Left ventricle myocardium inferior (tissue), 1 donor: ENCODE measurements at regions not wholly inside any gene's neighbourhood (a gene's known extent, or its start where the extent isn't known, plus 50 kb on each side); places are given as distances from the start of the nearest gene placed in this dataset.
"Not testable (repeated sequence)": the region's sequence is repeated elsewhere in the genome, so short reads cannot be mapped to it uniquely, and the experiment has no call there.

Source experiments
- DNase-seq: peaks from one replicate; pipeline ENCODE4 v3.0.0-alpha.2; 2020
- H3K27ac ChIP-seq: fragments of 200-600 bp; replicated peaks from 2 replicates; pipeline ENCODE4 v1.8.0; 2021
- H3K27me3 ChIP-seq: fragments of 200-600 bp; 2 replicates; pipeline ENCODE4 v1.8.0; 2021; ENCODE audit warnings: low read depth
- H3K36me3 ChIP-seq: fragments of 200-600 bp; 2 replicates; pipeline ENCODE4 v1.8.0; 2021
- H3K4me1 ChIP-seq: fragments of 200-600 bp; 2 replicates; pipeline ENCODE4 v1.8.0; 2021
- H3K4me3 ChIP-seq: fragments of 200-600 bp; 2 replicates; pipeline ENCODE4 v1.8.0; 2021; ENCODE audit warnings: mild to moderate bottlenecking, moderate library complexity
- H3K9me3 ChIP-seq: fragments of 200-600 bp; replicated peaks from 2 replicates; pipeline ENCODE4 v1.8.0; 2021
- CTCF ChIP-seq: fragments of 200-600 bp; IDR thresholded peaks from 2 replicates; pipeline ENCODE4 v1.8.0; 2021; ENCODE audit warnings: antibody characterized with exemption, mild to moderate bottlenecking, borderline replicate concordance
- intact Hi-C: fragments of 100-400 bp; cut with micrococcal nuclease; formaldehyde crosslinking; loops from one replicate; pipeline ENCODE4 v1.11.0; 2022
- donor health status: DM: no; HTN: yes; CAD: no; lungs with severe emphysema.

GRCh38 chr7:94182721-94183120 is 178.6 kb upstream of the BET1 start:
- intact Hi-C loops, result no loop called here
- no peak for TF ChIP-seq CTCF
- peak overlapping the region; percentile 80 for H3K27ac ChIP-seq

GRCh38 chr7:94183289-94183749 is 179.2 kb upstream of the BET1 start:
- DNase-seq, result no peak
- Histone ChIP-seq H3K36me3 (no peaks in the 10 kb centered on the region), H3K27me3 (no peaks in the 10 kb centered on the region), H3K4me1 (peaks cover 16% of the 10 kb centered on the region), H3K4me3 (no peak overlapping the region), H3K9me3 (no peaks in the 10 kb centered on the region), H3K27ac (peak overlapping the region; percentile 80)
- intact Hi-C loops, result no loop called here
- TF ChIP-seq CTCF, result peak; percentile 13

More at GRCh38 chr7:94182721-94183120, 178.6 kb upstream of the BET1 start:
- Histone ChIP-seq H3K4me3 (no peak overlapping the region), H3K9me3 (no peaks in the 10 kb centered on the region), H3K27me3 (no peaks in the 10 kb centered on the region), H3K4me1 (peaks cover 16% of the 10 kb centered on the region), H3K36me3 (no peaks in the 10 kb centered on the region)
- DNase-seq, result no peak

GRCh38 chr7:94183891-94184290 is 179.7 kb upstream of the BET1 start:
- intact Hi-C loops, result no loop called here
- H3K4me1 ChIP-seq, result peaks cover 16% of the 10 kb centered on the region
- no peaks in the 10 kb centered on the region for H3K36me3 ChIP-seq
- H3K27me3 ChIP-seq, result no peaks in the 10 kb centered on the region
- no peak for DNase-seq
- TF ChIP-seq CTCF, result no peak
- no peak overlapping the region for H3K4me3 ChIP-seq
- H3K27ac ChIP-seq, result peak overlapping the region; percentile 80
- H3K9me3 ChIP-seq, result no peaks in the 10 kb centered on the region

GRCh38 chr7:94188350-94188749 is 184.2 kb upstream of the BET1 start:
- H3K27me3 ChIP-seq, result no peaks in the 10 kb centered on the region
- peaks cover 14% of the 10 kb centered on the region for H3K4me1 ChIP-seq
- no peak overlapping the region for H3K4me3 ChIP-seq
- no peak for DNase-seq
- no peak for TF ChIP-seq CTCF
- no peak overlapping the region for H3K27ac ChIP-seq
- H3K9me3 ChIP-seq, result peaks cover 7% of the 10 kb centered on the region
- intact Hi-C loops, result no loop called here
- H3K36me3 ChIP-seq, result no peaks in the 10 kb centered on the region

- H3K36me3 ChIP-seq, result no peaks in the 10 kb centered on the region
- no peak for DNase-seq
- no peak overlapping the region for H3K27ac ChIP-seq
- H3K27me3 ChIP-seq, result no peaks in the 10 kb centered on the region
- TF ChIP-seq CTCF, result no peak
- intact Hi-C loops, result no loop called here
- peaks cover 12% of the 10 kb centered on the region for H3K9me3 ChIP-seq
- peaks cover 6% of the 10 kb centered on the region for H3K4me1 ChIP-seq
- H3K4me3 ChIP-seq, result no peak overlapping the region
Measured at GRCh38 chr7:94190599-94191061, 186.5 kb upstream of the BET1 start.

GRCh38 chr7:94194426-94194825 is 190.3 kb upstream of the BET1 start:
- intact Hi-C loops, H3K4me3 ChIP-seq, H3K36me3 ChIP-seq, H3K4me1 ChIP-seq, DNase-seq, H3K27ac ChIP-seq, H3K27me3 ChIP-seq: not testable (repeated sequence)
- H3K9me3 ChIP-seq, result peaks cover 12% of the 10 kb centered on the region
